H9 (cell line): ENCODE measurements at regions not wholly inside any gene's neighbourhood (a gene's known extent, or its start where the extent isn't known, plus 50 kb on each side); places are given as distances from the start of the nearest gene placed in this dataset.

Experiments
- DNase-seq: peaks from one replicate; pipeline ENCODE4 v3.0.0-alpha.2; 2017
- H2AFZ ChIP-seq: one replicate; pipeline ENCODE4 v1.6.1; 2013; ENCODE audit warnings: mild to moderate bottlenecking, low read length, control low read depth, moderate library complexity
- H2AK5ac ChIP-seq: 2 replicates; pipeline ENCODE4 v1.6.1; 2013; ENCODE audit warnings: low read length, control low read depth, mixed read lengths; ENCODE audit not compliant: insufficient read length
- H2BK120ac ChIP-seq: one replicate; pipeline ENCODE4 v1.6.1; 2013; ENCODE audit warnings: low read depth, mild to moderate bottlenecking, low read length, control low read depth, inconsistent platforms; ENCODE audit not compliant: poor library complexity, severe bottlenecking
- H2BK12ac ChIP-seq: 2 replicates; pipeline ENCODE4 v1.6.1; 2013; ENCODE audit warnings: low read length, control low read depth, mixed read lengths, low read depth; ENCODE audit not compliant: insufficient read length
- H2BK15ac ChIP-seq: 2 replicates; pipeline ENCODE4 v1.6.1; 2013; ENCODE audit warnings: low read depth, low read length, control low read depth
- H2BK20ac ChIP-seq: one replicate; pipeline ENCODE4 v1.6.1; 2013; ENCODE audit warnings: low read depth, mild to moderate bottlenecking, low read length, control low read depth, inconsistent platforms; ENCODE audit not compliant: poor library complexity, severe bottlenecking
- H2BK5ac ChIP-seq: 2 replicates; pipeline ENCODE4 v1.6.1; 2013; ENCODE audit warnings: low read length, control low read depth, mixed read lengths; ENCODE audit not compliant: insufficient read length
- H3K14ac ChIP-seq: 2 replicates; pipeline ENCODE4 v1.6.1; 2013; ENCODE audit warnings: low read length, control low read depth; ENCODE audit not compliant: insufficient read depth
- H3K18ac ChIP-seq: 2 replicates; pipeline ENCODE4 v1.6.1; 2013; ENCODE audit warnings: low read depth, mild to moderate bottlenecking, mixed read lengths, low read length, control low read depth; ENCODE audit not compliant: insufficient read length
- H3K23ac ChIP-seq: 2 replicates; pipeline ENCODE4 v1.6.1; 2013; ENCODE audit warnings: low read length, control low read depth, mixed read lengths, low read depth; ENCODE audit not compliant: insufficient read length
- H3K23me2 ChIP-seq: 2 replicates; pipeline ENCODE4 v1.6.1; 2013; ENCODE audit warnings: low read depth, mild to moderate bottlenecking, mixed read lengths, low read length, control low read depth; ENCODE audit not compliant: insufficient read length, poor library complexity, severe bottlenecking
- H3K27ac ChIP-seq: 2 replicates; pipeline ENCODE4 v1.5.1; 2013; ENCODE audit warnings: low read length, control low read depth, mixed read lengths, low read depth; ENCODE audit not compliant: insufficient read length
- H3K27me3 ChIP-seq: 2 replicates; pipeline ENCODE4 v1.6.1; 2013; ENCODE audit warnings: low read length, control low read depth, inconsistent platforms; ENCODE audit not compliant: insufficient read depth
- H3K4ac ChIP-seq: 2 replicates; pipeline ENCODE4 v1.6.1; 2013; ENCODE audit warnings: low read depth, mild to moderate bottlenecking, control low read depth, inconsistent platforms, low read length, moderate library complexity
- H3K4me1 ChIP-seq: 2 replicates; pipeline ENCODE4 v1.6.1; 2013; ENCODE audit warnings: low read length, control low read depth, inconsistent platforms; ENCODE audit not compliant: insufficient read depth
- H3K4me2 ChIP-seq: 2 replicates; pipeline ENCODE4 v1.6.1; 2013; ENCODE audit warnings: low read length, control low read depth, mixed read lengths; ENCODE audit not compliant: insufficient read length, insufficient read depth
- H3K56ac ChIP-seq: 2 replicates; pipeline ENCODE4 v1.6.1; 2013; ENCODE audit warnings: low read depth, mild to moderate bottlenecking, mixed read lengths, low read length, control low read depth; ENCODE audit not compliant: insufficient read length
- H3K79me1 ChIP-seq: 2 replicates; pipeline ENCODE4 v1.6.1; 2013; ENCODE audit warnings: low read depth, mild to moderate bottlenecking, moderate library complexity, low read length, control low read depth, inconsistent platforms; ENCODE audit not compliant: insufficient read depth, poor library complexity, severe bottlenecking
- H3K79me2 ChIP-seq: 2 replicates; pipeline ENCODE4 v1.6.1; 2013; ENCODE audit warnings: low read length, control low read depth, inconsistent platforms; ENCODE audit not compliant: insufficient read depth
- H3K9ac ChIP-seq: 2 replicates; pipeline ENCODE4 v1.6.1; 2013; ENCODE audit warnings: low read length, control low read depth, mixed read lengths; ENCODE audit not compliant: insufficient read length; ENCODE audit errors: extremely low read depth
- H3K9me3 ChIP-seq: one replicate; pipeline ENCODE4 v1.6.1; 2013; ENCODE audit warnings: low read depth, low read length, inconsistent platforms; ENCODE audit not compliant: control insufficient read depth
- H3T11ph ChIP-seq: one replicate; pipeline ENCODE4 v1.6.1; 2013; ENCODE audit warnings: mild to moderate bottlenecking, low read length, control low read depth, inconsistent platforms
- H4K20me1 ChIP-seq: one replicate; pipeline ENCODE4 v1.6.1; 2013; ENCODE audit not compliant: control insufficient read depth, insufficient read length, insufficient read depth
- H4K5ac ChIP-seq: 2 replicates; pipeline ENCODE4 v1.6.1; 2013; ENCODE audit warnings: low read depth, mild to moderate bottlenecking, mixed read lengths, low read length, control low read depth; ENCODE audit not compliant: insufficient read length
- H4K8ac ChIP-seq: replicated peaks from 2 replicates; pipeline ENCODE4 v1.6.1; 2013; ENCODE audit warnings: low read length, control low read depth, mixed read lengths, low read depth; ENCODE audit not compliant: insufficient read length
- H4K91ac ChIP-seq: 2 replicates; pipeline ENCODE4 v1.6.1; 2013; ENCODE audit warnings: low read depth, mild to moderate bottlenecking, moderate library complexity, mixed read lengths, low read length, control low read depth; ENCODE audit not compliant: insufficient read length
- H3K27ac Mint-ChIP-seq, 3 experiments: 2 replicates in 2 of 3; 3 replicates in 1 of 3; pipeline ENCODE4 v1.8.0; 2020 to 2021; ENCODE audit warnings: mixed read lengths in 3 of 3, mild to moderate bottlenecking in 1 of 3, moderate library complexity in 1 of 3
- H3K27me3 Mint-ChIP-seq: 2 replicates; pipeline ENCODE4 v1.8.0; 2021; ENCODE audit warnings: low read depth, mild to moderate bottlenecking, moderate library complexity, mixed read lengths
- H3K36me3 Mint-ChIP-seq, 3 experiments: 2 replicates in 2 of 3; 3 replicates in 1 of 3; pipeline ENCODE4 v1.8.0; 2020 to 2021; ENCODE audit warnings: low read depth in 3 of 3, mixed read lengths in 3 of 3; ENCODE audit not compliant: insufficient read depth in 1 of 3
- H3K4me1 Mint-ChIP-seq, 2 experiments: 2 replicates each; pipeline ENCODE4 v1.8.0; 2020; ENCODE audit warnings: mixed read lengths in 2 of 2
- H3K4me3 Mint-ChIP-seq, 2 experiments: 2 replicates in 1 of 2; 3 replicates in 1 of 2; pipeline ENCODE4 v1.8.0; 2020 to 2021; ENCODE audit warnings: mild to moderate bottlenecking in 2 of 2, mixed read lengths in 2 of 2, moderate library complexity in 1 of 2
- H3K9me3 Mint-ChIP-seq, 2 experiments: 2 replicates in 1 of 2; 3 replicates in 1 of 2; pipeline ENCODE4 v1.8.0; 2020; ENCODE audit warnings: mild to moderate bottlenecking in 2 of 2, mixed read lengths in 2 of 2, moderate library complexity in 1 of 2
- WGBS: extraction: QIAGEN DNeasy Blood & Tissue Kit; methylation state at CpG from one replicate; pipeline ENCODE4 v1.1.7; 2013; ENCODE audit warnings: missing lambda C conversion rate, low lambda C conversion rate, mixed read lengths; ENCODE audit not compliant: insufficient read length; ENCODE audit errors: extremely low coverage; 5-methylcytosine and 5-hydroxymethylcytosine counted together
- TF ChIP-seq, protein P1 (sequence below): fragments of 200-600 bp; sonication (generic); conservative IDR thresholded peaks from 3 replicates; pipeline ENCODE4 v1.8.0; 2021; ENCODE audit warnings: antibody characterized with exemption, mild to moderate bottlenecking

DNA sequence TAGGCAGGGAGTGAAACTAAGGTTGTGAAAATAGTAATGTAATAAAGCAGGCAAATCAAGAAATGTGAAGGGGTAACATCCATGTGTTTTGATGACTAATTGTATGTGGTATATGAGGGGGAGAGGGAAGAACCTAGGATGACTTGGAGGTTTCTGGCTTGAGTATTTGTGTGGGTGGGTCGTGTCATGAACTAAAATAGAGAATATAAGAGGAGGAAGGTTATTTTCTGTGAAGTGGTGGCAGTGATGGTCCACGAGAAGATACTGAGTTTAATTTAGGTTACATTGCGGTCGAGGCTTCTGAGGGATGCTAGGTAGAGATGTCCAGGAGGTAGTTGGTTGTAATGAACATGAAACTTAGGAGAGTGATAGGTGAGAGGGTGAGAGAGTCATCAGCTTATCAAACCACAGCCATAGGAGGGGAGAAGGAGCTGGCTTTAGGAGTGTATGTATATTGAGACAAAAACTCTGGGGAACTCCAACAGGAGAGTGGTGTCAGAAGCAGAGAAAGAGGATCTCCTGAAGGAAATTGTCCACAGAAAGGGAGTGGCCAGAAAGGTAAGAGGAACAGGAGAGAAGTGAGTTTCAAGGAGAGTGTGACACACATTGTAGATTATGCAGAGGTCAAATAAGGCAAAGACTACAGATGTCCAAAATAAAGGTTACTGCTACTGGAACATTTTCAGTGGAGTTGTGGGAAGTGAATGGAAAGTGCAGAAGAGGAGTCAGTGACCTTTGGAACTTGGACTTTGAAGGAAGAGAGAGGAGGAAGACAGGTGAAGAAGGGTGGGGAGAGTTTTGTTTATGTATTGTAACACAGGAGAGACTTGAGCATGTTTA is 89.0 kb upstream of the MACF1 start:
- Histone ChIP-seq H3K23me2 (no peaks in the 10 kb centered on the region), H2BK120ac (no peak overlapping the region), H3K79me1 (peaks cover 11% of the 10 kb centered on the region), H3K4me2 (peak overlapping the region; percentile 19), H3K27ac (no peak overlapping the region), H2AK5ac (no peak overlapping the region), H3K14ac (no peak overlapping the region), H4K91ac (no peak overlapping the region), H3K56ac (no peak overlapping the region), H2BK20ac (no peak overlapping the region), H3K9ac (no peak overlapping the region), H3K27me3 (no peaks in the 10 kb centered on the region), H3K4ac (no peak overlapping the region), H2AFZ (no peak overlapping the region), H3K4me1 (peaks cover 9% of the 10 kb centered on the region; the same call in 1 of the 2 replicates), H4K8ac (no peak overlapping the region), H3K9me3 (no peaks in the 10 kb centered on the region), H3K23ac (no peak overlapping the region), H3K79me2 (peaks cover 62% of the 10 kb centered on the region), H3T11ph (no peak overlapping the region), H2BK12ac (no peak overlapping the region), H4K5ac (no peak overlapping the region), H3K18ac (no peak overlapping the region), H4K20me1 (no peaks in the 10 kb centered on the region), H2BK15ac (no peak overlapping the region), H2BK5ac (no peak overlapping the region)
- H3K27ac Mint-ChIP-seq, result no peak overlapping the region
- H3K27me3 Mint-ChIP-seq, result no peaks in the 10 kb centered on the region
- TF ChIP-seq, protein P1, sequence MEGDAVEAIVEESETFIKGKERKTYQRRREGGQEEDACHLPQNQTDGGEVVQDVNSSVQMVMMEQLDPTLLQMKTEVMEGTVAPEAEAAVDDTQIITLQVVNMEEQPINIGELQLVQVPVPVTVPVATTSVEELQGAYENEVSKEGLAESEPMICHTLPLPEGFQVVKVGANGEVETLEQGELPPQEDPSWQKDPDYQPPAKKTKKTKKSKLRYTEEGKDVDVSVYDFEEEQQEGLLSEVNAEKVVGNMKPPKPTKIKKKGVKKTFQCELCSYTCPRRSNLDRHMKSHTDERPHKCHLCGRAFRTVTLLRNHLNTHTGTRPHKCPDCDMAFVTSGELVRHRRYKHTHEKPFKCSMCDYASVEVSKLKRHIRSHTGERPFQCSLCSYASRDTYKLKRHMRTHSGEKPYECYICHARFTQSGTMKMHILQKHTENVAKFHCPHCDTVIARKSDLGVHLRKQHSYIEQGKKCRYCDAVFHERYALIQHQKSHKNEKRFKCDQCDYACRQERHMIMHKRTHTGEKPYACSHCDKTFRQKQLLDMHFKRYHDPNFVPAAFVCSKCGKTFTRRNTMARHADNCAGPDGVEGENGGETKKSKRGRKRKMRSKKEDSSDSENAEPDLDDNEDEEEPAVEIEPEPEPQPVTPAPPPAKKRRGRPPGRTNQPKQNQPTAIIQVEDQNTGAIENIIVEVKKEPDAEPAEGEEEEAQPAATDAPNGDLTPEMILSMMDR, result no peak
- WGBS, result no CpG with 5 or more reads among the region's 4 CpGs
- peaks cover 4 to 15% (median 10%) of the 10 kb centered on the region in 3 experiments; a peak in 5 of 7 replicates for H3K36me3 Mint-ChIP-seq
- no peak for DNase-seq
- no peaks in the 10 kb centered on the region for H3K9me3 Mint-ChIP-seq
- H3K4me3 Mint-ChIP-seq, result no peak overlapping the region
- H3K4me1 Mint-ChIP-seq, result peaks cover 15% of the 10 kb centered on the region in 2 experiments
